Fibroblast of gingiva (primary cell): ENCODE measurements at regions not wholly inside any gene's neighbourhood (a gene's known extent, or its start where the extent isn't known, plus 50 kb on each side); places are given as distances from the start of the nearest gene placed in this dataset.

ENCODE experiments used
- DNase-seq: peaks from one replicate; pipeline ENCODE4 v3.0.0-alpha.2; 2011; ENCODE audit warnings: low read depth

DNA sequence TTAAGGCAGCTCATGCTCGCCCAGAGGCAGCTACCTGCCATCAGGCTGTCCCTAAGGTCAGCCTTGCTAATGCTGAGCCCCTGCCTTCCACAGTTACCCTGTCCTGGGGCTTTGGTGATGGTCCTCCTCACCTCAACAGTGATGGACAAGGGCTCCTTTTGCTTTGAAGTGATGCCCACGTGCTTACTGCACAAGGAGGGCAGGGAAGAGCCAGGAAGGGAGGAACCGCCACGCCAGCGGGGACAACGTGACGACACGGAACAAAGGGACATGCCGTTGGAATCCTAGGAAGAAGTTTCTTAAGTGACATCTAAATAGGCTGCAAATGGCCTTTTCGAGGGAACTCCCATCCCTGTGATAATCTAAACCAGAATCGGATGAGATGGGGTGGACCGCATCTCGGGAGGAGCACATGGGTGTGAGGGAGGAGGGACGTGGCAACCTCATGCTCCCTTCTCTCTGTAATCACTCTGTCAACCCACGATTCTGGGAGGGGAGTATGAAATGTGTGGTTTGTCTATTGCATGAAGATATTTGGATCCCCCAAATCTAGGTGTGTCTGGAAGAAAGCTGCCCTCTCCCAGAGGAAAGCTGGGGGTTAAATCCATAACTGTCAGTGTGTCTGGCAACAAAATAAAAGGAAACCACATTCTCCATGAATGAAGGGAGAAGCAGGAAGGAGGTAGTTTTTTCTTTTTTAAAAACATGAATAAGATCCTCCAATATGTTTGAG lies 110.9 kb upstream of the IRF2BP2 start:
- no peak for DNase-seq

DNA sequence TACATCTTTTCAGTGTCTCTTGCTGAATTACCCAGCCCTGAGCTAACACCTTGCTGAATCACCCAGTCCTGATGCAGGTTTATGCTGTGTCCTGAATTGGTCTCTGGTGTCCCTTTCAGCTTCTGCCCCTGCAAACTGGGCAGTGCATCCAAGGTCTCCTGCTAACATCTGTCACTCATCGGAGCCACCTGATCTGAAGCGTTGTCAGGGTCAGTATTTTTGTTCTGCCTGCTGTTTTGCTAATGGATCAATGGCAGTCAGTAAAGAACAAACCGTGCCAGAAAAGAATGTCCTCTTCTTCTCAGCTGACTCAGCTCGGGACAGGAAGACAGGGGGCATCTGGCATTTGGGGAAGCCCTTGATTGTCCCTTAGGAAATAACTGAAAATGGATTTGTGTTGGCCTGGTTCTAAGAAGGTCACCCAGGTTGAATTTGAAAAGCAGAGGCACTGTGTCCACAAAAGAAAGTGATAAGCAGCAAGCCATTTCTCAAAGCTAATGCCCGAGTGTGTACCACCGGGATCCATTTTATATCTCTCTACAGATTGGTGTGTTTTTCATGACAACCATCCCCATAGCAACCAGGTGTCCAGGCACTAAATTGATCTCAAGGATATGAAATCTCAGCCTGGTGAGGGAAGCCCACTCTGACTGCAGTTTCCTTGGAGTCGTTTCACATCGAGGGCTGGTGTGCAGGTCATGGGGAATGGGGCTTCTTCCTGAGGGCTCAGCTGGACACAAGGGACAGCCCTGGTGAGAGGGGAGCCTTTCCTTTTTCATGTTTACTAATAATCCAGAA lies 109.7 kb upstream of the IRF2BP2 start:
- DNase-seq = no peak

DNA sequence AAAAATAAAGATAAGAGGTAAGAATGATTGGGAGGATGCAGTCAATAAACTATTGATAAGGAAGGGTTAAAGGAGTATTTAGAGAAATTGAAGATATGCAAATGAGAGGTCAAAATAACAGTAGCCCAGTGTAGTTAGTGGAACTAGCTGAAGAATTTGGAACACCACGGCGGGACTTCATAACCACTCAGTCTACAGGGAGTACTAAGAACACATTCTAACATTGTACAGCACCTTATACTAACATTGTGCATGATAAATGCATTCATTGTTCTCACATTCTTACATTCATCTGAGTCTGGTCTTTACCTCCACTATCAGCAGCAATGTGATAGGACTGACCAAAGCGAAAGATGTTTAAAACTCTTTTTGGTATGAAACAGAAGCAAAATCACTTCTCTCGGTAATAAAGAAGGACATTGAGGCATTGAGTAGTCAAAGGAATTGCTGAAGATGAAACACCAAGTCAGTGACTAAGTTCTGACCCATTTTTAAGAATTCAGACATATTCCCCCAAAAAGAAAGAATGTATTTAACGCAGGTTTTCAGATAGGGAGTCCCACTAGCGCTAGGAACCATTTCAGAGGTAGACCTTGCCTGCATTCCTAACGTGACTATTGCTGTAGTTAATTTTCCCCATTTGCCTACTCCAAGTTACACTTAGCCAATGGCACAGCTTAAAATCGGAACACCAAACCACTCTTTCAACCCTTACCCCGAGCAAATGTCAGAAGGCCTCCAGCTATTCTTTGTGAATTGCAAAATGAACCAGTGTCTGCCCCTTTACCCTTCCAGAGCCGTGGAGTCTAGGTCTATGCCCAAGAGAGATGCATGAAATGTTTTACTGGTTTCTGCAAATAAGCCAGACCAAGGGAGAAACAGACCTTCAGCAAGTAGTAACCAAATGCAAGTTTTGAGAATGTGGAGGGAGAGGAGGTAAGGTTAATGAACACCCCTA lies 108.8 kb upstream of the IRF2BP2 start:
- DNase-seq = no peak

DNA sequence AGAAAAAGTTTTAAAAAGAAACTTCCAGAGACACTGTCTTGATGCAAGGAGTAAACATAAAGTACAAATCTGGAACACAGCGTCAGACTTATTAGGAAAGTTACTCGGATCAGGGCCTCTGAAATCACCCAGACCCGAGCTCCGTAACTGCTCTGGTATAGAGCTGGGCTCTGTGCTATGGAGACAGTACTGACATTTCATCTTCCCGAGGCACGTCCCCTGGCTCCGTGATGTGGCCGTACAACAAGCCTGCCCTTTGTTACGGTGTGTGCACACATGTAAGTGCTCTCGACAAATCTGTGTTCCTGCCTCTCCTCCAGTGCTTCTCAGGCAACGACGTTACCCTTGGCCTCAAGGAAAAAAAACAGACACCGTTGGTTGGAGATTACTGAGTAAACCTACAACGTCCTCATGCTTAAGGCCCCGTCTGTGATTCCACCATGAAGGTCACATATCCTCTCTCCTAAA lies 107.0 kb upstream of the IRF2BP2 start:
- no peak for DNase-seq

DNA sequence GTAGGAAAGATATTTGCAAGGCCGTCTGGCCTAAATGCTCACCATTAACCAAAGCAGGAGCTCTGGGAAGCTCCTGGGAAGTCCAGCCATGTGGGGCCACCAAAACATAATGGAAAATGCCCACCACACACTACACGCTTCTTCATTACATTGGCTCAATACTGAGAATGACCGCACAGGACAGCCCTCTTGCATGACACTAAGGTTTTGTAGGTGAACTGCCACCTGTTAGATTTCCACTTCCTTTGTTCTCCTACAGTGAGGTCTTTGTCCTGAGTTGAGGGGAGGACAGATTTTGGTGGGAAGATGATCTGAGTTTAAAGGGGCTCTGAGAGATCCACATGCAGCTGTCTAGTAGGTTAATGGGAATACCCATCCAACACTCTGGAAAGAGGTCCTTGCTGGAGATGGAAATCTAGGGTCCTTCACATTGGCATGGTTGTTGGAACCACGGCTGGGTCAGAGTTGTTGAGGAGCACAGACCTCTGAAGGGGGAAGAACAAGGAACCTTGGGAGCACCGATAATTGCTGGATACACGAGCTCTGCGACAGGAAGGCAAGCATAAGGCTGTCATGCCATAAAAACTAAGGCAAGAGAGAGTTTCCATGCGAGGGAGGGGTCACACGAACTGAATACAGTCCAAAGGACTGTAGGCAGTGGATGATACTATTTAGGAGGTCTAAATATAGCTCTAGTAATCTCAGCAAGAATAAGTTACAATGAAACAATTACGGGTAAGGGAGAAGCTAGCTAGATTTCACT lies 105.5 kb upstream of the IRF2BP2 start:
- DNase-seq = no peak

DNA sequence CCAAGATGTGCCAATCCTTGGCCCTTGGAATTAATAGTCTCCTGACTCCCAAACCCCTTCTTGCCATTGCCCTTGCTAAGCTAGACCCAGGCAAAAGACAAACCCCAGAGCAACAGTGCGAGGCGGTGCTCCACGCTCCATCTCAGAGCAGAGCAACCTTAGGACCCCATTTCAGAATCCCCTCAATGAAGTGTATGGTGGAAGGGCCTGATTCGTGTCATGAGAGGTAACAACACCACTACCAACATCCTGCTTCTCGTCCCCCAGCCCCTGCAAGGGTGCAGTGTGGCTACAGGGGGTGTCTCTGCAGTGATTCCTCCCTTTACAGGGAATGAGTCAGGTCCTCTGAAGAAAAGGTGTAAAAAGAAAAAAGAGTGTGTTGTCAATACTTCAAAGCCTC lies 103.9 kb upstream of the IRF2BP2 start:
- DNase-seq = no peak

DNA sequence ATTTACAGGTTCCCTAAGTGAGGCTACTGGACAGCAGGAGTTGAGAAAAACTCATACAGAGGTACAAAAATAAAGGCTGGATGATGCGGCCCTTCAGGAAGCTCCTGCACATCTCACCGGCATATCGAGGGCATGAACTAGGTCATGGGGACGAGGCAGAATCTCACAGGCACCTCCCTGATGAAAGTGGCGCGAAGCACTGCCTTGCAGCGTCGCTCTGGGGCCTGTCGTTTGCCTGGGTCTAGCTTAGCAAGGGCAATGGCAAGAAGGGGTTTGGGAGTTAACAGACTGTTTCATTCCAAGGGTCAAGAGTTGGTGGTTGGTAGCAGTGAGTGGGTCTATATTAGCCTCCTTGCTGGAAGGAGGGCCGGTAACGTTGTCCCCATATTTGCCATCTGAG lies 103.5 kb upstream of the IRF2BP2 start:
- no peak for DNase-seq

DNA sequence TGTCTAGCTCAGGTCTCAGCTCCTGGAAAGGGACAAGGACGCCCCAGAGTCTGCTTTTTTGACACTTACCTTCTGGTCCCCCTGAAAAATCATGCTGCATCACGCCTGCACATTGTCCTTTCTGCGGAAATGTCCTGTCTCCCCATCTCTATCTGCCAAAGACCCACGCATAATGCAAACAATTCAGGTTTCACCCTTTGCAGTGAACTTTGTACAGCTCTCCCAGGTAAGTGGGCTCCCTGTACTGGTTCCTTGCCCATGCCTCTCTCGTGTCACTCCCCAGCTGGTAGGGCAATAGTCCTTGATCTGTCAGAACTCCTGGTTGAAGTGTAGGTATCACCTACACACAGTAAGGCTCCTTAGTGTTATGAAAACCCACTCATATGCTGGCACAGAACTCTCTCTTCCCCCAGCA lies 102.9 kb upstream of the IRF2BP2 start:
- DNase-seq = no peak

DNA sequence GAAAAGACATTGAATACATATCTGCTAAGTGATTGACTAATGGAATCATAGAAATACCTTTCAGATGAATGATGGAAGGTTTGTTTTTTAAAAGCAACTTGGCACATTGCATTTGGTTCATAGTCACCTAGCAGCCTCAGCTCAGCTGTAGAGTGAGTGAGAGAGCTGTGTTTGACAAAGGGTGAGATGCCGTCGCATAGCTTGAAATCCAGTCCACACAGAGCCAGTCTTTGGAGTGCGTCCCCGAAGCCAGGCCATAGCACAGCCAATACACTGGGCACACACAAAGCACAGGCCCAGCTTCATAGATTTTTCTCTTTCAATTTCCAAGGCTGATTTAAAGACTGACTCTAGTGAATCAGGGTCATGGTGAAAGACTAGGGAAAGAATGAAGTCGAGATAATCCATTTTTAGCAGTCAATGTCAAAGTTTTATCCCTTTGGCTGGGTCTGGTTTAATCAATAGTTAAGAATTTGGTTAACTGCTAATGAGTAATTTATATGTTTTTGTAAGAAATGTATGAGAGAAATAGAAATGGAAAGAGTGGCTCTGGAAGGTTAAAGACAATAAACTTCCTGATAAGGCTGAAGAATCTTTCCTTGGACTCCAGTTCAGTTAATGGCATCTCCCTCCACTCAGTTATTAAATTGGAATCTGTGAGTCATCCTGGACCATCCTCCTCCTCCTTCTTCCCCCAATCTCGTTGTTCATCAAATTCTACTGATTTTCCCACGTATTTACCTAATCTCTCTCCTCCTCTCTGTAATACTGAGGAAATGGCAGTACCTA lies 101.2 kb upstream of the IRF2BP2 start:
- DNase-seq = no peak

DNA sequence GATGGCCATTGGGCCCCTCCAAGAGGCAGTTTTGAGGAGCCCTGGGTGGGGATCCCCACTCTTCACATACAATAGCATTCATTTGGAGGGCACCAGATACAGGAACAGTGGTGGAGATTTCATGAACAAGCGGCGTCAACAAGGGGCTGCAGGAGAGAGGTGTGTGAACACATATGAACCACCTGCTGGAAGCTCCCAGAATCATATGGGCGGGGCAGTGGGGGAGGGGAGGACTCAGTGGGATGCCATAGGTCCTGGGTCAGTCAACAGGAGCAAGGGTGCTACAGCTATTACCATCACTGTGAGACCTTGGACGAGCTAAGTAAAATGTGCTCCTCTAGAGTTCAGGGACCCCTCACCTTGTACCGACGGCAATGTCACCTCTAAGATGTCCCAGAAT lies 100.4 kb upstream of the IRF2BP2 start:
- no peak for DNase-seq

DNA sequence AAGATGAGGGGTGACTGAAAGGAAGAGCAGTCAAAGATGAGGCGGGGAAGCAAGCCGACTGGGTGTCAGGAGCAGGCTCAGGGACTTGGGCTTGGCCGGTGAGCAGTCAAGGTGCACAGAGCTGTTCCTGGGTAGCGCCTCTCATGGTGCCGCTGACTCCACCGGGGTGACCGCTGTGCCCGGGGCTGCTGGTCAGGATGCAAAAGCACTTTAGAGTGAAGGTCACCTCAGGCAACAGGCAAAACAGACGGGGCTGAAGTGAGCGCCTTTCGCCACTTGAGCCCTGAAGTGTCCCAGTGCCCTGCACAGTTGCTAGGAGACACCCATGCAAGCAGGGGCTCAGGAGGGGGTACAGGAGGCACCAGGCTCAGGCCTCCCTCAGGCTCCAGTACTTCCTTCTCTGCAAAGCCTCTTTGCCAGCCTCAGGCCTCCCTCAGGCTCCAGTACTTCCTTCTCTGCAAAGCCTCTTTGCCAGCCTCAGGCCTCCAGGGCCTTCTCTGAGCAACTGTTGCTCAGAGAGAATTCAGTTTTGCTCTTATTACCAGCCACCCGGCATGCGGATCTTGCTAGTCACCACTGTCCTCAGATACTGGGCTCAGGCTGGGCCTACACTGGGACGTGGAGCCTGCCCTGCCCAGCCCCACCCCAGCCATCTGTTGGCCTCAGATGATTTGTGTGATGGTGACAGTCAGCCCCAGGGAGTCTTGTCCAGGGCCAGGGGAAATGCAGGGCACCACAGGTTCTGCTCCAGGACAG lies 99.7 kb upstream of the IRF2BP2 start:
- DNase-seq = no peak

DNA sequence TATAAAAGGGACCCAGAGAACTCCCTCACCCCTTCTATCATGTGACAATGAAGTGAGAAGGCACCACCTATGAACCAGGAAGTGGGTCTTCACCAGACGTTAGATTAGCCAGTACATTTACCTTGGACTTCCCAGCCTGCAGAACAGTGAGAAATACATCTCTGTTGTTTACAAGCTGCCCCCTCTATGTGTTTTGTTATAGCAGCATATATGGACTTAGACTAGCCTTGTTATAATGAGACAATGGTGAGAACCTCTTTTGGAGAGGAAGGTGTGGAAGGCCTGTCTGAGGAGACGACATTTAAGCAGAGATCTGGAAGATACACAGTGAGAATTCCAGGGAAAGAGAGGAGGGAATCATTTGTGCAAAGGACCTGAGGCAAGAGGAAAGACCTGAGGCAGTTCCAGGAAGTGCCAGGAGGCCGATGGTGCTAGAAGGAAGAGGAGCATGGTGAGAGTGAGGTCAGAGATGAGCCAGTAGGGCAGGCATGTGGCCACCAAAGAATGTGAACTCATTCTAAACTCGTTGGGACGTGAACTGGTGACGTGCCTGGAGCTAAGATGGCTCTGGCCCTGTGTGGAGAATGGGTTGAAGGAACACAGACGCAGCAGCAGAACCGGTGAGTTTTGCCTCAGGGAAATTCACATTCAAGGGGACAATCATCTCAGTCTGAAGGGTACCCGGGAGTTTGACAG lies 98.9 kb upstream of the IRF2BP2 start:
- no peak for DNase-seq

DNA sequence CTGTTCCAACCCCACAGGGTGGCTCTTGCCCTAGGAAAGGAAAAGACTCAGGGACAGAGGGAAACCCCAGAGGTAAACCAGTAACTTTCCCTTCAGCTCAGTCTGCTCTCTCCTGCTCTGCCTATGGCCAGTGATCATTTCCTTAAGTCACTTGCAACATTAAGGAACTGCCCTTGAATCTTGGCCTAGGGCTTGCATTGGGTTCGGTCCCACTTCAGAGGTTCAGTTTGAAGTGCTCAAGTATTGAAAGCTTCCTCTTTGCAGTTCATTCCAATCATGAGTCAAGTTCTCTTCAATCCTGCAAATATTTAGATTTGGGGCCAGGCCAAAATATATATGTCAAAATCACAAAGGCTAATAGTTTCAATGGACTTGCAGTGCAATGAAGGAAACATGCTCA lies 97.7 kb upstream of the IRF2BP2 start:
- peak; percentile 69 for DNase-seq

DNA sequence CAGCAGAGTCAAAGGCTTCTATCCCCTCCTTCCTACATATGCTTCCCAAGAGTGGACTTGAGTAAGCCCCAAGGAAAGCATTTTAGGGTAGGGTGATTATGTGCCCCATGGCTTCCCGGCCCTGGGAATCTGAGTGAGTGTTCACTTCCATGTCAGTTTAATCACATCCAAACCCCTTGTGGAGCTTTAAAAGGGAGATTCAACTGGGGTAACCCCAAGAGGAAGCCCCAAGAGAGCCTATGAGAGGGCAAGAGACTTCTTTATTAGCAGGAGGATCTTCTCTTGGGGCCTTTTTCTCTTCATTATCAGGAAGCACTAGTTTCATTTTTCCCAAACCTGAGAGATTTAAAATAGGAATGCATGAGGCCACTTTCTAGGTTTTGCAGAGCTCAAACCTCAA lies 97.0 kb upstream of the IRF2BP2 start:
- DNase-seq = no peak

DNA sequence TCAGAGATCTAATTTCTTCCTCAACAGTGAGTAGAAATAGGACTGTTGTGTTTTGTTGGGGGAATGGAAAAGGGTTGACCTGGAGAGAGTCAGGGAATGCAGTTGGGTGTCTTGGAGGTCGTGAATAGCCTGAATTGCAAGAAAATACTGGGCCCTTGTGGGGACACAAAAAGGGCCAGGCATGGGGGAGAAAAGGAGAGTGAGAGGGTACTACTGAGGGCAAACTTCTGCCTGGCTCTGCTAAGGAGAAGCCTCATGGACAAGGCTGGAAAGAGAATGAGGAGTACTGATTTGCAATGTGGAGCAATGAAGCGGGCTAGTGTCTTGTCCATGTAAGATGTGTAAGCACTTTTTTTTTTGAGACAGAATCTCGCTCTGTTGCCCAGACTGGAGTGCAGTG lies 96.2 kb upstream of the IRF2BP2 start:
- DNase-seq = no peak

DNA sequence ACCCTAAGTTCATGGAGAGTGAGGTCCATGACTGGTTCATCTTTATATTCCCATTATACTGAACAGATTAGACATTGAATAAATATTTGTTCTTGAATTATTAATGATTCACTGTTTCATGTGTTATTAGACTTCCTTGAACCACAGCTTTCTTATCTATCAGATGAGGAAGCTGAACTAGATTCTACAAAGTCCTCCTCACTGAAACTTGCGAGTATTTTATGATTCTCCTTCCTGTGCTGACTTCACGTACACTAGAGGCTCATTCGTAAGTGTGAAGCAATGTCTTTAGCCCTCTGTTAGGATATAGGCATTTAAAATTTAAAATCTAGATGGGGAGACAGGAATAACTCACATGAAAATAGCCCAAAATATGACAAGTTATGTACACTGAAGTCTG lies 95.6 kb upstream of the IRF2BP2 start:
- no peak for DNase-seq

DNA sequence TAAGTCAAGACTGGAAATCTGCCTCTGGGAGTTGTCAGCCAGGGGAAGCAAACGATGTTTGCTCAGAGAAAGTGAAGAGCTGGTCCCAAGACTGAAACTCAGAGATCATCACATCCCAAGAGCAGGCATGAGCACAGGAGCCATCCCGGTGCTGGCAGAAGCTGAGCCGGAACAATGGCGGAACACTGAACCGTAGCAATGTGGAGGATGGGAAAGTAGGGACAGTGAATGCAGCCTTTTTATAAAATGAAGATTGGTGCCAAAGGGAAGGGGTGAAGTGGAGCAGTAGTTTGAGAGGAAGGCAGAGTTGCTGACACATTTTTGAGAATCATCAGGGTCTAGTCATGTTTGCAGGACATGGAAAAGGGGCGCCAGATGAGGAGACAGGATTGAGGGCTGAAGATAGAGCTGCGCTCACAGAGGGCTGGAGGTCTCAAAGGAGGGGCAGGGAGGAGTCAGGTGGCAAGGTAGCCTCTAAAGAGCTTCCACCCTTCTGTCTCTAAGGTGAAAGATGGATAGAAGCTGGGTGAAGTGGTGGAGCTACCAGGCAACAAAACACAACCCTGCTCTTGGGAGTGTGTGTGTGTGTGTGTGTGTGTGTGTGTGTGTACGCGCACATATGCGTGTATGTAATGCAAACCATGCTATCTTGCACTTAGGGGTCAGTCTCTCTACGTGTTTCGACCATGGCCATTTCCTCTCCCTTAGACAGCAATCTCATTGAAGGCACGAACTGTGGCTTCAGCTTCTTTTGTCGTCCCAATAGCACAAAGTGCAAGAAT lies 94.3 kb upstream of the IRF2BP2 start:
- no peak for DNase-seq

DNA sequence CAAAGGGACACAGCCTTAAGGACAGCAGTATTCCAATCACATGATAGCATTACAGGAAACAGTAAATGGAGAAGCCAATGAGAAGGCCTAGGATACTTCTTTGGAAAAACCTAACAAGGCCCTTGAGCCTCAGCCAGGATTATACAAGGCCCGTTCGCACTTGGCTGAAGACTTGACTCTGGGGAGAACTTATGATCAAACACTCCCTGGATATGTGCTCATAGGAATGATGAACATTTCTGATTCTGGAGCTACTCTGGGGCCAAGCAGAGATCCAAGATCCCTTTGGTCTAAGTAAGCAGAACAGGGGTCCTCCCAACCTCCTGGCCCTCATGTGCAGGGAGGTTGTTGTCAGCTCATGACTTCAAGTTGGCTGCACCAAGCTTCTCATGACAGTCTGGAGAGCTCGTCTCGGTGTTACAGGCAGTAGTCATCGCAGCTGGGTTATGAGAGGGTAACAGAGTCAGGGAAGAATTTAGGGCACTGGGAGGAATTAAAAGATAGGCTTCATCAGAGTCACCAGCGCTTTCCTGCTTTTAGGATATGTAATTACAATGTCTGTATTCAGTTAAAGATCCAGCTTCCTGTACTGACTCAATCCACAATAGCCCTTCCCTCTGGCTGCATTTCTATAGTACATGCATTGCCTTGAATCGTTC lies 92.5 kb upstream of the IRF2BP2 start:
- DNase-seq = no peak
